K562 (cell line): ENCODE measurements at regions not wholly inside any gene's neighbourhood (a gene's known extent, or its start where the extent isn't known, plus 50 kb on each side); places are given as distances from the start of the nearest gene placed in this dataset.

Experiments used
- CREB1 ChIP-seq, 2 experiments: sonication (generic) in 1 of 2; formaldehyde crosslinking in 1 of 2; IDR thresholded peaks; 2 replicates each; pipeline versions ENCODE4 v1.6.1 to v1.8.0; 2012 to 2022; ENCODE audit warnings: inconsistent platforms in 1 of 2, mild to moderate bottlenecking in 1 of 2, missing genetic modification reagents in 1 of 2, moderate library complexity in 1 of 2
- GABPA ChIP-seq: fragments of 200-800 bp; sonication (Bioruptor generic); conservative IDR thresholded peaks from 2 replicates; pipeline ENCODE4 v1.6.1; 2016; ENCODE audit warnings: low read depth, missing genetic modification characterization, missing compliant biosample characterization
- GATA2 ChIP-seq: sonication (generic); formaldehyde crosslinking; IDR thresholded peaks from 2 replicates; pipeline ENCODE4 v1.4.0; 2020; ENCODE audit warnings: mild to moderate bottlenecking, missing genetic modification reagents
- KDM1A ChIP-seq, 2 experiments: fragments of 450-650 bp; IDR thresholded peaks; 2 replicates each; pipeline ENCODE4 v1.6.1; 2016; ENCODE audit warnings: mild to moderate bottlenecking in 2 of 2
- NR1H2 ChIP-seq: sonication (generic); formaldehyde crosslinking; IDR thresholded peaks from 2 replicates; pipeline ENCODE4 v1.4.0; 2020; ENCODE audit warnings: mild to moderate bottlenecking, missing genetic modification reagents
- POLR2AphosphoS5 ChIP-seq: IDR thresholded peaks from 2 replicates; pipeline ENCODE4 v1.6.1; 2011; ENCODE audit warnings: mild to moderate bottlenecking, low read depth, low read length, moderate library complexity; ENCODE audit not compliant: control insufficient read depth, insufficient read depth
- TCF7 ChIP-seq: sonication (generic); IDR thresholded peaks from 2 replicates; pipeline ENCODE4 v1.6.1; 2016; ENCODE audit warnings: antibody characterized with exemption, borderline replicate concordance
- ZNF232 ChIP-seq: sonication (generic); formaldehyde crosslinking; IDR thresholded peaks from 2 replicates; pipeline ENCODE4 v1.8.0; 2022; ENCODE audit warnings: mild to moderate bottlenecking, missing genetic modification reagents
- TF ChIP-seq, protein P1 (sequence below), 3 experiments: IDR thresholded peaks in 2 of 3; conservative IDR thresholded peaks in 1 of 3; 2 replicates each; pipeline ENCODE4 v1.5.1; 2011 to 2012; ENCODE audit warnings: low read length in 3 of 3, mild to moderate bottlenecking in 3 of 3, control low read depth in 2 of 3, improper control_type of control experiment in 1 of 3, inconsistent platforms in 1 of 3, low read depth in 1 of 3, mixed read lengths in 1 of 3, moderate library complexity in 1 of 3; ENCODE audit not compliant: insufficient read depth in 2 of 3
- TF ChIP-seq, protein P2 (sequence below): fragments of 450-650 bp; conservative IDR thresholded peaks from 2 replicates; pipeline ENCODE4 v1.6.1; 2016; ENCODE audit warnings: missing genetic modification characterization, low read depth, mild to moderate bottlenecking, control low read depth, missing compliant biosample characterization

DNA sequence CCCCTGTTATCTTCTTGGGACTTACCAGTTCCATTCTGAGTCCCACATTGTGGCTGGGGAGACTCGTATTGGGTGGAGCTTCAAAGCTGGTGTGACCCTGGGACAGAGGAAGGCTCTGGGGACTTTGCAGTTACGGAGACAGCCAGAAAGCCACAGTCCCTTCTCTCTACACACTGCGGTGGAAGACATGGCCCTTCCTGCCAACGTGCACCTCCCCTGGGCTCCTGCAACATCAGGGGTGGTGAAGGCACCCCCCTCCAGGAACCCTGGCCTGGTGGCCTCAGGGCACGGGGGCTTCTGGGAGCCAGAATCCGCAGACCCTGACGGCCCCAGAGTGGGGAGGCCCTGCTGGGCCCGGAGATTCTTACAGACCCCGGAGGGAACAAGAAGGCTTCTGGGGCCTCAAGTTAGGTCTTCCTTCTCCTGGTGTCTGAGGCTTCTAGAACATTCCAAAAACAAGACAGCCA lies 113.0 kb downstream of the SIK1 start:
- TF ChIP-seq GATA2 (no peak), KDM1A (IDR thresholded peaks at IDR 0.05) (no peak), CREB1 (IDR thresholded peaks at IDR 0.05) (no peak), CREB1 (CRISPR knock-in tag; IDR thresholded peaks at IDR 0.05) (no peak), NR1H2 (CRISPR knock-in tag) (no peak), TCF7 (no peak), POLR2AphosphoS5 (no peak), ZNF232 (CRISPR knock-in tag) (no peak), GABPA (no peak)
- TF ChIP-seq, protein P1, sequence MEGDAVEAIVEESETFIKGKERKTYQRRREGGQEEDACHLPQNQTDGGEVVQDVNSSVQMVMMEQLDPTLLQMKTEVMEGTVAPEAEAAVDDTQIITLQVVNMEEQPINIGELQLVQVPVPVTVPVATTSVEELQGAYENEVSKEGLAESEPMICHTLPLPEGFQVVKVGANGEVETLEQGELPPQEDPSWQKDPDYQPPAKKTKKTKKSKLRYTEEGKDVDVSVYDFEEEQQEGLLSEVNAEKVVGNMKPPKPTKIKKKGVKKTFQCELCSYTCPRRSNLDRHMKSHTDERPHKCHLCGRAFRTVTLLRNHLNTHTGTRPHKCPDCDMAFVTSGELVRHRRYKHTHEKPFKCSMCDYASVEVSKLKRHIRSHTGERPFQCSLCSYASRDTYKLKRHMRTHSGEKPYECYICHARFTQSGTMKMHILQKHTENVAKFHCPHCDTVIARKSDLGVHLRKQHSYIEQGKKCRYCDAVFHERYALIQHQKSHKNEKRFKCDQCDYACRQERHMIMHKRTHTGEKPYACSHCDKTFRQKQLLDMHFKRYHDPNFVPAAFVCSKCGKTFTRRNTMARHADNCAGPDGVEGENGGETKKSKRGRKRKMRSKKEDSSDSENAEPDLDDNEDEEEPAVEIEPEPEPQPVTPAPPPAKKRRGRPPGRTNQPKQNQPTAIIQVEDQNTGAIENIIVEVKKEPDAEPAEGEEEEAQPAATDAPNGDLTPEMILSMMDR (IDR thresholded peaks at IDR 0.05 in 2 of 3, conservative IDR thresholded peaks at IDR 0.05 in 1 of 3; ENCODE audit: insufficient read depth in 2 of 3, low read depth in 1 of 3, low read length in 3 of 3), result no peak
- TF ChIP-seq, protein P2, sequence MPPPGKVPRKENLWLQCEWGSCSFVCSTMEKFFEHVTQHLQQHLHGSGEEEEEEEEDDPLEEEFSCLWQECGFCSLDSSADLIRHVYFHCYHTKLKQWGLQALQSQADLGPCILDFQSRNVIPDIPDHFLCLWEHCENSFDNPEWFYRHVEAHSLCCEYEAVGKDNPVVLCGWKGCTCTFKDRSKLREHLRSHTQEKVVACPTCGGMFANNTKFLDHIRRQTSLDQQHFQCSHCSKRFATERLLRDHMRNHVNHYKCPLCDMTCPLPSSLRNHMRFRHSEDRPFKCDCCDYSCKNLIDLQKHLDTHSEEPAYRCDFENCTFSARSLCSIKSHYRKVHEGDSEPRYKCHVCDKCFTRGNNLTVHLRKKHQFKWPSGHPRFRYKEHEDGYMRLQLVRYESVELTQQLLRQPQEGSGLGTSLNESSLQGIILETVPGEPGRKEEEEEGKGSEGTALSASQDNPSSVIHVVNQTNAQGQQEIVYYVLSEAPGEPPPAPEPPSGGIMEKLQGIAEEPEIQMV (tag), result no peak
